ENCODE measurements at regions not wholly inside any gene's neighbourhood (a gene's known extent, or its start where the extent isn't known, plus 50 kb on each side); places are given as distances from the start of the nearest gene placed in this dataset.

- DNase-seq = peak in 1 of 2 donors; percentile 9
These were observed 50.2 kb downstream of the ZZZ3 start for GRCh38 chr1:77632216-77632615.

- no peak for DNase-seq
These were observed 50.7 kb downstream of the ZZZ3 start for GRCh38 chr1:77631751-77632150.

- no peak for DNase-seq
These were observed 51.2 kb downstream of the ZZZ3 start for GRCh38 chr1:77631302-77631701.

GRCh38 chr1:77627978-77628570 lies 54.4 kb downstream of the ZZZ3 start:
- no peak for DNase-seq

- DNase-seq = no peak
These were observed 57.2 kb downstream of the ZZZ3 start for GRCh38 chr1:77625250-77625649.

GRCh38 chr1:77624102-77624501 lies 58.4 kb downstream of the ZZZ3 start:
- DNase-seq = no peak

GRCh38 chr1:77623066-77623465 lies 59.4 kb downstream of the ZZZ3 start:
- no peak for DNase-seq

- DNase-seq = peak in 1 of 2 donors; percentile 1
These were observed 62.2 kb downstream of the ZZZ3 start for GRCh38 chr1:77620273-77620672.

- no peak for DNase-seq
These were observed 68.4 kb downstream of the ZZZ3 start for GRCh38 chr1:77614037-77614436.

Data from bone marrow (tissue), 2 donors.